ENCODE measurements at regions not wholly inside any gene's neighbourhood (a gene's known extent, or its start where the extent isn't known, plus 50 kb on each side); places are given as distances from the start of the nearest gene placed in this dataset.

- TF ChIP-seq EZH2 (IDR thresholded peaks at IDR 0.05; ENCODE audit: borderline replicate concordance, low read length) (no peak), CTCF (IDR thresholded peaks at IDR 0.05; ENCODE audit: low read length) (no peak)
Measured at GRCh38 chr15:29994284-29994683, 88.5 kb upstream of the GOLGA8J start.
